ENCODE measurements at regions not wholly inside any gene's neighbourhood (a gene's known extent, or its start where the extent isn't known, plus 50 kb on each side); places are given as distances from the start of the nearest gene placed in this dataset.
"Not testable (repeated sequence)": the region's sequence is repeated elsewhere in the genome, so short reads cannot be mapped to it uniquely, and the experiment has no call there.

DNA sequence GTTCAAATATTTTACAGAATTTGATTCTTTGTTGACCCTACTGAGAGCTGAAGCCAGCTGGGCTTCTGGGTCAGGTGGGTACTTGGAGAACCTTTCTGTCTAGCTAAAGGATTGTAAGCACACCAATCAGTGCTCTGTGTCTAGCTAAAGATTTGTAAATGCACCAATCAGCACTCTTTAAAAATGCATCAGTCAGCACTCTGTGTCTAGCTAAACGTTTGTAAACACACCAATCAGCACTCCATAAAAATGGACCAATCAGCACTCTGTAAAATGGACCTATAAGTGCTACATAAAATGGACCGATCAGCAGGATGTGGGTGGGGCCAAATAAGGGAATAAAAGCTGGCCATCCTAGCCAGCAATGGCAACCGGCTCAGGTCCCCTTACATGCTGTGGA, 76.4 kb upstream of the TMSB4Y start:
- DNase-seq; H3K9me3 Mint-ChIP-seq; H3K36me3 Mint-ChIP-seq (ENCODE audit: low read depth); H3K27me3 Mint-ChIP-seq; H3K4me3 Mint-ChIP-seq; H3K4me1 Mint-ChIP-seq; ATAC-seq; H3K27ac Mint-ChIP-seq: not testable (repeated sequence)

DNA sequence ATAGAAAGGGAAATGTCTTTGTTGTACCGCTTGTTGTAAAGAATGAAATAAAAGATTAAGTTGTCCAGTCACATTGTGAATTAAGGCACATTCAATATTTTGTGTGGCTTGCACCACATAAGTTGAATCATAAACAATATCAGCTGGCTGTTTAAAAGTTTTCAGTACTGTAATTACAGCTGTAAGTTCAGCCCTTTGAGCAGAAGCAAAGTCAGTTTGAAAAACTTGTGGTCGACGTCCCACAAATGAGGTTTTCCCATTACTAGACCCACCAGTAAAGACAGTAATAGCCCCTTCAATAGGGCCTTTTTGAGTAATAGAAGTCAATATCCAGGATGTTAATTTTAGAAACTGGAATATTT, 87.8 kb upstream of the TMSB4Y start:
- Mint-ChIP-seq H3K27ac (no peak overlapping the region), H3K27me3 (no peaks in the 10 kb centered on the region), H3K4me1 (no peaks in the 10 kb centered on the region), H3K36me3 (ENCODE audit: low read depth) (no peaks in the 10 kb centered on the region), H3K4me3 (no peak overlapping the region), H3K9me3 (peaks cover 5% of the 10 kb centered on the region)
- DNase-seq (no peak), ATAC-seq (no peak)

DNA sequence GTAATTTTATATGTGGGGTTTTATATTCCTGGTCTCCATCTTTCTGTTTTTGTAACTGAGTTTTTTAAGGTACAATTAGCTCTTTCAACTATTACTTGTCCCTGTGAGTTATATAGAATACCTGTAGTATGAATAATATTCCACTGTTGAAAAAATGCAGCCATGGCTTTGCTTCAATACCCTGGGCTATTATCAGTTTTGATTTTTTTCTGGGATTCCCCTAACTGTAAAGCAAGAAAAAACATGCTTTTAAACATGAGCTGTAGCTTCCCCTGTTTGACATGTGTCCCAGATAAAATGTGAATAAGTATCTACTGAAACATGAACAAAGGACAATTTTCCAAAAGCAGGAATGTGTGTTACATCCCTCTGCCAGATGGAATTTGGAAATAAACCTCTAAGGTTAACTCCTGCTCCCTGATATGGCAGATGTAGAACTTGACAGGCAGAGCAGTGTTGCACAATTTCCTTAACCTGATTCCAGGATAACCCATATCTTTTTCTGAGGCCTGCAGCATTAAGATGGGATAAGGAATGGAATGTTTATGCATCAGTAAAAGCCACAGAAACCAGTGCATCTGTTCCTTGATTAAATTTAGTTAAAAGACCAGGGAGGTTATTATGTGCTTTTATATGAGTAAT, 88.3 kb upstream of the TMSB4Y start:
- Mint-ChIP-seq H3K36me3 (ENCODE audit: low read depth) (no peaks in the 10 kb centered on the region), H3K4me3 (no peak overlapping the region), H3K27ac (no peak overlapping the region), H3K9me3 (peaks cover 5% of the 10 kb centered on the region), H3K27me3 (no peaks in the 10 kb centered on the region), H3K4me1 (no peaks in the 10 kb centered on the region)
- DNase-seq: no peak
- ATAC-seq: no peak

DNA sequence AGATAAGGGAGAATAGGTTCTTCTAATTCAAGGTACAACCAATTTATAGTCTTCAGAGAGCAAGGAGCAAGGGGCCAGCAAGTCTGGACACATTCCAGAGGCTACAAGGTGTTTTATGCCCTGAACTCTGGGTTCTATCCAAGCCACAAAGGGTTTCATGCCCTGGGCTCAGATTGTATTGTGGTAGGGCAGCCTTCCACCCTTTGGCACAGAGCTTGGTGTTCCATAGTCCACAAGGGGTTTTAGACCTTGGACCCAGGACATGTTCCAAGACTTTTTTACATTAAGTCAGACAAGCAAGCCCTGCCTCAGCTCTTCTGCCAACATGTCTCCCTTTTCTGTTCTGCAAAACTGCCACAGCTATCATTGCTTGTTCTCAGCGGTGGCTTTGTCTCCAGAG, 90.8 kb upstream of the TMSB4Y start:
- Mint-ChIP-seq H3K9me3 (peaks cover 5% of the 10 kb centered on the region), H3K27ac (no peak overlapping the region), H3K4me1 (no peaks in the 10 kb centered on the region), H3K27me3 (no peaks in the 10 kb centered on the region), H3K36me3 (ENCODE audit: low read depth) (no peaks in the 10 kb centered on the region), H3K4me3 (no peak overlapping the region)
- DNase-seq (no peak), ATAC-seq (no peak)

DNA sequence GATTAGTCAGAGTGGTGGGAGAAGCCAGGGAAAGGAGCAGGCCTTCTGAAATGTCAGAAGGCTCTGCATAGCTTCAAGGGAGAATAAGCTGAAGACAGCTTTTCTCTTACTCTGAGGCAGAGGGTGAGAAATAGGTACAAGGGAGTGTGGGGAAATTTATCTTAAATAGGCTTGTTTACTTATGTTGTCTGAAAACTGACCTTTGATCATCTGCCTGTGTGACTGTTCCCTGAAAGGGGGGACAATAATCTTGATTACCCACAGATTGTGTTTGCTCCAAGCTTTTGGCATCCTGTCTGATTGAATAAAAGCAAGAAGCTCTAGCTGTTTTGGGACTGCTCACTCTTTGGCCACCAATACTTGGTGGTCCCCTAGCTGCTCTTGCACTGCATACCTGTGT, 91.7 kb upstream of the TMSB4Y start:
- H3K36me3 Mint-ChIP-seq (ENCODE audit: low read depth): no peaks in the 10 kb centered on the region
- DNase-seq: no peak
- peaks cover 5% of the 10 kb centered on the region for H3K9me3 Mint-ChIP-seq
- H3K4me1 Mint-ChIP-seq: no peaks in the 10 kb centered on the region
- H3K27me3 Mint-ChIP-seq: no peaks in the 10 kb centered on the region
- no peak overlapping the region for H3K27ac Mint-ChIP-seq
- H3K4me3 Mint-ChIP-seq: no peak overlapping the region
- no peak for ATAC-seq

DNA sequence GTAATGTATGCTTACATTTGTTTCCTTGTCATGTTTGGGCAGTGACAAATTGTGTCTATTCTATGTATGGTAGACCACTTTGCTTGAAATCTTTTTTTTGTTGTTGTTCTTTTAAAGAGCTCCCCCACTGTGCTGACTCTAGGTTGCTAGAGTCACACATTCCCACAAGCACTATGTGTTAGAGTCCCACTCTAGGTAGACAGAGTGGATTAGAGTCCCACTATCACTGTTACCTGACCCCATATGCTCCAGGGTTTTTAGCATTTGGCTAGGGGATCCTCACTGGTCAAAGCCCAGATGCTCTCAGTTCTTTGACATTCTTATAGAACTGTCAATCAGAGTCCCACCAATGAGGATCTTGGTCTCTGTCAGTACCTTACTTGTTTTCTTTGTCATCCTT, 111.2 kb upstream of the TMSB4Y start:
- no peaks in the 10 kb centered on the region for H3K9me3 Mint-ChIP-seq
- DNase-seq: no peak
- no peaks in the 10 kb centered on the region for H3K4me1 Mint-ChIP-seq
- H3K27ac Mint-ChIP-seq: no peak overlapping the region
- no peaks in the 10 kb centered on the region for H3K27me3 Mint-ChIP-seq
- no peak overlapping the region for H3K4me3 Mint-ChIP-seq
- no peaks in the 10 kb centered on the region for H3K36me3 Mint-ChIP-seq (ENCODE audit: low read depth)
- no peak for ATAC-seq

DNA sequence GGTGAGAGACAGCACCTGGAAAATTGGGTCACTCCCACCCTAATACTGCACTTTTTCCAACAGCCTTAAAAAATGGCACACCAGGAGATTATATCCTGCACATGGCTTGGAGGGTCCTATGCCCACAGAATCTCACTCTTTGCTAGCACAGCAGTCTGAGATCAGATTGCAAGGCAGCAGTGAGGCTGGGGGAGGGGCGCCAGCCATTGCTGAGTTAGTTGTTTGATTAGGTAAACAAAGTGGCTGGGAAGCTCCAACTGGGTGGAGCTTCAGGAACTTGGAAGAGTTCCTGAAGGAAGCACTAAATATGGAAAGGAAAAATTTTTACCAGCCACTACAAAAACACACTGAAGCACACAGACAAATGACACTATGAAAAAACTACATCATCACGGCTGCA, 91.1 kb upstream of the UTY start:
- not testable (repeated sequence) for ATAC-seq; H3K4me3 Mint-ChIP-seq; DNase-seq; H3K36me3 Mint-ChIP-seq (ENCODE audit: low read depth); H3K9me3 Mint-ChIP-seq; H3K27ac Mint-ChIP-seq; H3K27me3 Mint-ChIP-seq; H3K4me1 Mint-ChIP-seq

DNA sequence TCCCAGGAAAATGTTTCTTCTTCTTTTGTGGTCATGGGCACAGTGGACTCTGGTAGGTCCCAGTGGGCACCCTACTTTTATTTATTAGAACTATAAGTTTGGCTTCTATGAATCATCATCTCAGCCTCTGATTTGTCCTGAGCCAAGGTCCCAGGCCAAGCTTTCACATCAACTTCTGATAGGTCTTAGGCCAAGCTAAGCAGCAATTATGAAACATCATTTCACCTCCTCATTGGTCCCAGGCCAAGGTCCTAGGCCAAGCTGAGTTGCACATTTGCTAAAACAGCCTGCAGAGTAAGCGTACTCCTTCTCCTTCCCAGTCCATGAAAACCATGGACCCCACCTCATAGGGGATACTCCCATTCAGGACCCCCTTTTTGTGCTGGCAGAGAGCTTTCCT, 87.4 kb upstream of the UTY start:
- no peak overlapping the region for H3K4me3 Mint-ChIP-seq
- H3K4me1 Mint-ChIP-seq: no peaks in the 10 kb centered on the region
- ATAC-seq (no peak), DNase-seq (no peak)
- H3K36me3 Mint-ChIP-seq (ENCODE audit: low read depth): no peaks in the 10 kb centered on the region
- no peaks in the 10 kb centered on the region for H3K27me3 Mint-ChIP-seq
- no peak overlapping the region for H3K27ac Mint-ChIP-seq
- no peaks in the 10 kb centered on the region for H3K9me3 Mint-ChIP-seq

DNA sequence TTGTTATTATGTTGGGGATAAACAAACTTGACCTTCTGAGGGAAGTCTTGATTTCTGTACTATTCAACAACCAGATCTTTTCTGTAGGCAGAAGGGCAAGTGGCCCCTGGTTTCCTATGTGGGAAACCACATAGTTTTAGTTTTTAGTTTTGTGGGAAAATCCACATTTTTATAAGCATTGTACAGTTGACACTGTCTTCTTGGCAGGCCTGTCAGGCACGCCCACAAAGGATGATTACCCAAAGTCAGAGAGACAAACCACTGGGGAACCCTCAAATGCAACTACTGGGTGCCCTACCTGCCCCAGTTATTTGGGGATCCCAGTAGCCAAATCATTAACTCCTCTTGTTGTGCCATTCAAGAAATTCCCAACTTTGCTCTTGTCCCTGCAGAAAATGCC, 75.1 kb upstream of the UTY start:
- Mint-ChIP-seq H3K4me1 (peaks cover 14% of the 10 kb centered on the region), H3K27me3 (no peaks in the 10 kb centered on the region), H3K9me3 (no peaks in the 10 kb centered on the region), H3K4me3 (no peak overlapping the region), H3K27ac (no peak overlapping the region), H3K36me3 (ENCODE audit: low read depth) (no peaks in the 10 kb centered on the region)
- no peak for ATAC-seq
- no peak for DNase-seq

DNA sequence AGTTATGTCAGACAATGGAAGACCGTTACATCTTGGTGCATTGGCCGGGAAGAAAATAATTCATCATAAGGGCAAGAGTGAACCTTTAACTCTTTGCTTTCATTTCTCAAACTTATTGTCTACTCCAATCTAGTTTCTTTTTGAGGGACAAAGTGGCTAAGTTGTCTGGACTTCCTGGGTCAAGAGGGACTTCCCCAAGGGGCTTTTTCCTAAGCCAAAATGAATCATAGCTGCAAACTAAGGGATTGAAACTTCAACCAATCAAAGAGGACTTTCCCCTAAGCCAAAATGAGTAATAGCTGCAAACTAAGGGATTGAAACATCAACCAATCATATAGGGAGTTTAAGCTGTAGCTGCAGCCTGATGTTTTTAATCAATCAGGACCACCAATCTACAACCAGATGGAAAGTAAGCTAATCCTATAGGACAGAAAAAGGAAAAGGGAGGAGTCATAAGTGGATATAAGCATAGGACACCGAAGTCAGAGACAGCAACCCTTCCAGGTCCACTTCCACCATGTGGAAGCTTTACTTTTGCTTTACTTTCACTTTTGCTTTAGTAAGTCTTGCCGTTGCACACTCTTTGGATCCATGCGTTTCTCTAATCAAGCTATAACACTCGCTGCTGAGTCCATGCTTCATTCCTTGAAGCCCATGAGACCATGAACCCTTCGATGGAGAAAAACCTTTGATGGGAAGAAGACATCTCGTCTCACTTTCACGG, 72.7 kb upstream of the UTY start:
- H3K4me1 Mint-ChIP-seq: peaks cover 14% of the 10 kb centered on the region
- DNase-seq (no peak), ATAC-seq (peak; percentile 20)
- H3K27ac Mint-ChIP-seq: no peak overlapping the region
- H3K36me3 Mint-ChIP-seq (ENCODE audit: low read depth): no peaks in the 10 kb centered on the region
- H3K9me3 Mint-ChIP-seq: no peaks in the 10 kb centered on the region
- no peak overlapping the region for H3K4me3 Mint-ChIP-seq
- no peaks in the 10 kb centered on the region for H3K27me3 Mint-ChIP-seq

DNA sequence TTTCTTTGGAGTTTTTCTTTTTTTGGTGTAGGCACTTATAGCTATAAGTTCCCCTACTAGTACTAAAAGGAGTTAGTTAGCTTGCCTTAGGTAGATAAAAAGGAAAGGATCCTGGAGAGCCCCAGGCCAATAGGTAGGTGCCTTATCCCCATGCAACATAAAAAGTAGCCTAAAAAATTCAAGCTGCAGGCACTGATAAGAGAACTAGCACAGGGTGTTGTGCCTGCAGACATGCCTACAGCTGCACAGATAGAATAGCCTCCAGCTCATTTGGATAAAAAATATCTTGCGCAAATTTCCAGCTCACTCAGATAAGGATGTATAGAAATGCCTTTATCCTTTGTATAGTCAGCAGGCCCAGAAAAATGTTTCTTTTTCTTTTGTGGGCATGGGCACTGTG, 71.4 kb upstream of the UTY start:
- ATAC-seq (no peak), DNase-seq (no peak)
- H3K27ac Mint-ChIP-seq: no peak overlapping the region
- peaks cover 14% of the 10 kb centered on the region for H3K4me1 Mint-ChIP-seq
- H3K36me3 Mint-ChIP-seq (ENCODE audit: low read depth): no peaks in the 10 kb centered on the region
- H3K9me3 Mint-ChIP-seq: no peaks in the 10 kb centered on the region
- H3K4me3 Mint-ChIP-seq: no peak overlapping the region
- no peaks in the 10 kb centered on the region for H3K27me3 Mint-ChIP-seq

DNA sequence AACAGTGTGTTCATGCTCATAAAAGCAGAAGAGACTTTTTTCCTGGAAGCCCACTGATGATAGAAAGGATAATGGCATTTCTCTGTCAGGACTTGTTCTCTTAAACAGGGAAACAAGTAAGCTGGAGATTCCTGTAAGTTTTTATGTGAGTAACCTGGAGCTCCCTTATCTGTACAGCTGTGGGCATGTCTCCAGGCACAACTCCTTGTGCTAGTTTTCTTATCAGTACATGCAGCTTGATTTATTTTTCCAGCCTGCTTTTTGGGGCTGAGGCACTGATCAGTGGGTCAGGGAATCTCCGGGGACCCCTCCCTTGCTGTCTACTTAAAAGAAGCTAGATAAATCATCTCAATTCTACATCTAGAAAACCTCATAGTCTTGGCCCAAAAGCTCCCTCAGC, 64.7 kb upstream of the UTY start:
- Mint-ChIP-seq H3K4me3 (no peak overlapping the region), H3K4me1 (no peaks in the 10 kb centered on the region), H3K36me3 (ENCODE audit: low read depth) (peaks cover 2% of the 10 kb centered on the region), H3K27ac (no peak overlapping the region), H3K27me3 (no peaks in the 10 kb centered on the region), H3K9me3 (peaks cover 9% of the 10 kb centered on the region)
- ATAC-seq (no peak), DNase-seq (no peak)

DNA sequence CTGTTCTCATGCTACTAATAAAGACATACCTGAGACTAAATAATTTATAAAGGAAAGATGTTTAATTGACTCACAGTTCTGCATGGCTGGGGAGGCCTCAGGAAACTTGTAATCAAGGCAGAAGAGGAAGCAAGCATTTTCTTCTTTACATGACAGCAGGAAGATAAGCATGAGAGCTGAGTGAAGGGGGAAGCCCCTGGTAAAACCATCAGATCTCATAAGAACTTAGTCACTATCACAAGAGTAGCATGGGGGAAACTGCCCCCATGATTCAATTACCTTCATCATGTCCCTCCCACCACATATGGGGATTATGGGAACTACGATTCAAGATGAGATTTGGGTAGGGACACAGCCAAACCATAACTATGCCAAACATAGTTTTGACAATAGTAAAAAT, 58.1 kb upstream of the UTY start:
- peaks cover 9% of the 10 kb centered on the region for H3K9me3 Mint-ChIP-seq
- H3K4me1 Mint-ChIP-seq: no peaks in the 10 kb centered on the region
- no peak overlapping the region for H3K4me3 Mint-ChIP-seq
- peaks cover 2% of the 10 kb centered on the region for H3K27me3 Mint-ChIP-seq
- H3K27ac Mint-ChIP-seq: no peak overlapping the region
- no peak for DNase-seq
- no peak for ATAC-seq
- H3K36me3 Mint-ChIP-seq (ENCODE audit: low read depth): peaks cover 2% of the 10 kb centered on the region

Measured in activated naive CD8-positive, alpha-beta T cell treated with anti-CD3 and anti-CD28 coated beads, Interleukin-2, amount 50 U/mL, for 24 hours (primary cell).